ENCODE measurements at regions not wholly inside any gene's neighbourhood (a gene's known extent, or its start where the extent isn't known, plus 50 kb on each side); places are given as distances from the start of the nearest gene placed in this dataset.

GRCh38 chr1:82969340-82969739 is 1029.6 kb downstream of the TTLL7 start:
- DNase-seq (ENCODE audit: low read depth), result no peak

- DNase-seq (ENCODE audit: low read depth), result no peak
Observed at GRCh38 chr1:82962658-82963057, 1036.3 kb downstream of the TTLL7 start.

- no peak for DNase-seq (ENCODE audit: low read depth)
Observed at GRCh38 chr1:82950606-82951200, 1048.2 kb downstream of the TTLL7 start.

GRCh38 chr1:82948386-82948785 is 1050.5 kb downstream of the TTLL7 start:
- no peak for DNase-seq (ENCODE audit: low read depth)

GRCh38 chr1:82947278-82947677 is 1051.7 kb downstream of the TTLL7 start:
- DNase-seq (ENCODE audit: low read depth), result no peak

GRCh38 chr1:82946096-82946605 is 1052.8 kb downstream of the TTLL7 start:
- peak; percentile 25 for DNase-seq (ENCODE audit: low read depth)

GRCh38 chr1:82944822-82945221 is 1054.1 kb downstream of the TTLL7 start:
- no peak for DNase-seq (ENCODE audit: low read depth)

- peak; percentile 45 for DNase-seq (ENCODE audit: low read depth)
Observed at GRCh38 chr1:82934074-82934473, 1064.9 kb downstream of the TTLL7 start.

- DNase-seq (ENCODE audit: low read depth), result no peak
Observed at GRCh38 chr1:82932727-82933126, 1066.2 kb downstream of the TTLL7 start.

GRCh38 chr1:82932207-82932606 is 1066.7 kb downstream of the TTLL7 start:
- no peak for DNase-seq (ENCODE audit: low read depth)

GRCh38 chr1:82931006-82931405 is 1067.9 kb downstream of the TTLL7 start:
- peak; percentile 61 for DNase-seq (ENCODE audit: low read depth)

GRCh38 chr1:82927753-82928152 is 1071.2 kb downstream of the TTLL7 start:
- DNase-seq (ENCODE audit: low read depth), result no peak

GRCh38 chr1:82924666-82925065 is 1074.3 kb downstream of the TTLL7 start:
- no peak for DNase-seq (ENCODE audit: low read depth)

- no peak for DNase-seq (ENCODE audit: low read depth)
Observed at GRCh38 chr1:82923931-82924330, 1075.0 kb downstream of the TTLL7 start.

- no peak for DNase-seq (ENCODE audit: low read depth)
Observed at GRCh38 chr1:82921759-82922158, 1077.2 kb downstream of the TTLL7 start.

- peak; percentile 33 for DNase-seq (ENCODE audit: low read depth)
Observed at GRCh38 chr1:82920418-82921248, 1078.3 kb downstream of the TTLL7 start.

GRCh38 chr1:82919837-82920236 is 1079.1 kb downstream of the TTLL7 start:
- peak; percentile 6 for DNase-seq (ENCODE audit: low read depth)

GRCh38 chr1:82907313-82907712 is 1091.6 kb downstream of the TTLL7 start:
- no peak for DNase-seq (ENCODE audit: low read depth)

GRCh38 chr1:82903626-82904025 is 1095.3 kb downstream of the TTLL7 start:
- peak; percentile 7 for DNase-seq (ENCODE audit: low read depth)

GRCh38 chr1:82901561-82901960 is 1097.4 kb downstream of the TTLL7 start:
- DNase-seq (ENCODE audit: low read depth), result no peak

- DNase-seq (ENCODE audit: low read depth), result no peak
Observed at GRCh38 chr1:82901118-82901517, 1097.8 kb downstream of the TTLL7 start.

- no peak for DNase-seq (ENCODE audit: low read depth)
Observed at GRCh38 chr1:82899017-82899416, 1098.3 kb downstream of the ADGRL2 start.

GRCh38 chr1:82897549-82897948 is 1096.8 kb downstream of the ADGRL2 start:
- DNase-seq (ENCODE audit: low read depth), result no peak
